ENCODE measurements at regions not wholly inside any gene's neighbourhood (a gene's known extent, or its start where the extent isn't known, plus 50 kb on each side); places are given as distances from the start of the nearest gene placed in this dataset.

GRCh38 chr21:28402616-28402989 is 590.1 kb downstream of the LTN1 start:
- H3K27me3 ChIP-seq = no peaks in the 10 kb centered on the region
- no peak overlapping the region for H3K4me3 ChIP-seq
- no peaks in the 10 kb centered on the region for H3K36me3 ChIP-seq
- no peak for DNase-seq
- no peaks in the 10 kb centered on the region for H3K4me1 ChIP-seq (ENCODE audit: insufficient read depth)
- intact Hi-C loops (cut with DNase I) = no loop called here
- WGBS, 3 donors = 12 to 22% (median 20%) methylated on average over 1 of the region's 1 CpG
- H3K27ac ChIP-seq = no peak overlapping the region
- H3K9me3 ChIP-seq = no peaks in the 10 kb centered on the region
- TF ChIP-seq POLR2A (IDR thresholded peaks at IDR 0.05) (no peak), EP300 (IDR thresholded peaks at IDR 0.05) (no peak), CTCF (IDR thresholded peaks at IDR 0.05) (no peak)

GRCh38 chr21:28397040-28397439 is 595.6 kb downstream of the LTN1 start:
- Histone ChIP-seq H3K4me3 (no peak overlapping the region), H3K36me3 (no peaks in the 10 kb centered on the region), H3K9me3 (no peaks in the 10 kb centered on the region), H3K27me3 (no peaks in the 10 kb centered on the region), H3K4me1 (ENCODE audit: insufficient read depth) (no peaks in the 10 kb centered on the region), H3K27ac (no peak overlapping the region)
- DNase-seq = no peak
- intact Hi-C loops (cut with DNase I) = no loop called here
- no peak for TF ChIP-seq EP300 (IDR thresholded peaks at IDR 0.05)
- no peak for TF ChIP-seq CTCF (IDR thresholded peaks at IDR 0.05)
- TF ChIP-seq POLR2A (IDR thresholded peaks at IDR 0.05) = no peak

- H3K27ac ChIP-seq = no peak overlapping the region
- H3K36me3 ChIP-seq = no peaks in the 10 kb centered on the region
- no peaks in the 10 kb centered on the region for H3K27me3 ChIP-seq
- H3K9me3 ChIP-seq = no peaks in the 10 kb centered on the region
- intact Hi-C loops (cut with DNase I) = no loop called here
- 93 to 97% (median 97%) methylated on average over 5 of the region's 5 CpGs for WGBS, 3 donors
- H3K4me3 ChIP-seq = no peak overlapping the region
- no peaks in the 10 kb centered on the region for H3K4me1 ChIP-seq (ENCODE audit: insufficient read depth)
- TF ChIP-seq CTCF (IDR thresholded peaks at IDR 0.05) (no peak), POLR2A (IDR thresholded peaks at IDR 0.05) (no peak), EP300 (IDR thresholded peaks at IDR 0.05) (no peak)
- no peak for DNase-seq
These were observed 596.3 kb downstream of the LTN1 start for GRCh38 chr21:28396421-28396820.

- Histone ChIP-seq H3K27me3 (no peaks in the 10 kb centered on the region), H3K4me3 (no peak overlapping the region), H3K9me3 (no peaks in the 10 kb centered on the region), H3K4me1 (ENCODE audit: insufficient read depth) (no peaks in the 10 kb centered on the region), H3K27ac (no peak overlapping the region), H3K36me3 (no peaks in the 10 kb centered on the region)
- intact Hi-C loops (cut with DNase I) = no loop called here
- no peak for DNase-seq
- TF ChIP-seq POLR2A (IDR thresholded peaks at IDR 0.05) (no peak), CTCF (IDR thresholded peaks at IDR 0.05) (no peak), EP300 (IDR thresholded peaks at IDR 0.05) (no peak)
- WGBS, 3 donors = 94 to 96% (median 95%) methylated on average over 7 of the region's 7 CpGs
These were observed 599.4 kb downstream of the LTN1 start for GRCh38 chr21:28393279-28393678.
